IgD-negative memory B cell (primary cell): ENCODE measurements at regions not wholly inside any gene's neighbourhood (a gene's known extent, or its start where the extent isn't known, plus 50 kb on each side); places are given as distances from the start of the nearest gene placed in this dataset.

Source experiments
- H3K27ac Mint-ChIP-seq, 3 donors: one replicate each; pipeline ENCODE4 v1.8.0; 2020 to 2022; ENCODE audit warnings: mild to moderate bottlenecking in 3 of 3, mixed read lengths in 3 of 3, moderate library complexity in 1 of 3
- H3K27me3 Mint-ChIP-seq: one replicate; pipeline ENCODE4 v1.8.0; 2021; ENCODE audit warnings: mixed read lengths
- H3K36me3 Mint-ChIP-seq: one replicate; pipeline ENCODE4 v1.8.0; 2020; ENCODE audit warnings: mild to moderate bottlenecking, mixed read lengths
- H3K4me1 Mint-ChIP-seq, 3 donors: one replicate each; pipeline ENCODE4 v1.8.0; 2020 to 2022; ENCODE audit warnings: mixed read lengths in 3 of 3, mild to moderate bottlenecking in 1 of 3
- H3K4me3 Mint-ChIP-seq, 4 donors: one replicate each; pipeline ENCODE4 v1.8.0; 2020 to 2022; ENCODE audit warnings: mild to moderate bottlenecking in 4 of 4, mixed read lengths in 4 of 4, moderate library complexity in 3 of 4
- H3K9me3 Mint-ChIP-seq, 3 donors: one replicate each; pipeline ENCODE4 v1.8.0; 2020 to 2021; ENCODE audit warnings: mixed read lengths in 3 of 3, mild to moderate bottlenecking in 1 of 3

DNA sequence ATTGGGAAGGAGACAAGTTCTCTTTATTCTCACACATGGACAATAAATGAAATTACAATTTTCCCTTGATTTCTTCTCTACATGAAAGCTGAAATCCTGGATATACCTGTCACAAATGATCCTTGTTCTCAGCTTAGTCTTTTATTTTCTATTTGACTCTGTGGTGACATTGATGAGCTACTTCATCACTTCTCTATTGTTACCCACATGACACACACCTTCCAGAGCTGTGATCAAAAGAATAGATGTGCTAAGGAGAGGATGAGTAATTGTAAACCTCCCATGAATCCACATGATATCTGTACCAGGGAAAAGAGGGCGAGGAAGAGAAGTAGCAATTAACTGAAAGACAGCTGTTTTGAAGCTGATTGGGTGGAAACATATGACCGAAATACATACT is 102.0 kb downstream of the CAVIN4 start:
- Mint-ChIP-seq H3K9me3 (peaks cover 0 to 2% (median 0%) of the 10 kb centered on the region in 3 donors), H3K4me1 (no peaks in the 10 kb centered on the region), H3K36me3 (no peaks in the 10 kb centered on the region), H3K4me3 (no peak overlapping the region), H3K27me3 (peaks cover 2% of the 10 kb centered on the region), H3K27ac (no peak overlapping the region)

GRCh38 chr9:100686420-100686819 is 108.5 kb downstream of the CAVIN4 start:
- H3K9me3 Mint-ChIP-seq: peaks cover 0 to 2% (median 0%) of the 10 kb centered on the region in 3 donors
- no peaks in the 10 kb centered on the region for H3K4me1 Mint-ChIP-seq
- H3K36me3 Mint-ChIP-seq: no peaks in the 10 kb centered on the region
- peaks cover 10% of the 10 kb centered on the region for H3K27me3 Mint-ChIP-seq
- no peak overlapping the region for H3K4me3 Mint-ChIP-seq
- no peak overlapping the region for H3K27ac Mint-ChIP-seq

DNA sequence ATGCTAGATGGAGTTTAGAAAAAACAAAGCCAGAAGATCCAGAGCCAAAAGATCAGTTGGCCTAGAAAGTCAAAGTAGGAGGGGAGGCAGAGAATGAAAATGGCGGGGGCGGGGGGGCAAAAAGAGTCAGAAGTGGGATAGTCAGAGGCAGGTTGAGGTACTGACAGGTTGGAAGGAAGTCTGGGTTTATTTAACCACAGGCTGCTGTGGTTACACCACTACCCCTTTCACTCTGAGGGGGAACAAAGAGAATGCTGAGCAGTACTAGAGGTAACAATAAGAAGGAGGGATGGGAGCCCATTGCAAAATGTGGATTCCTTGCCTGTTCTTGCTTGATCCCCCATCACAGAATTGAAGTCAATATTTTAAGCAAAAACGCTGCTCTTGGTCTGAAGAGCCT is 111.8 kb downstream of the CAVIN4 start:
- Mint-ChIP-seq H3K4me1 (no peaks in the 10 kb centered on the region), H3K36me3 (no peaks in the 10 kb centered on the region), H3K4me3 (no peak overlapping the region), H3K27ac (no peak overlapping the region), H3K27me3 (peaks cover 10% of the 10 kb centered on the region), H3K9me3 (peaks cover 0 to 2% (median 0%) of the 10 kb centered on the region in 3 donors)

DNA sequence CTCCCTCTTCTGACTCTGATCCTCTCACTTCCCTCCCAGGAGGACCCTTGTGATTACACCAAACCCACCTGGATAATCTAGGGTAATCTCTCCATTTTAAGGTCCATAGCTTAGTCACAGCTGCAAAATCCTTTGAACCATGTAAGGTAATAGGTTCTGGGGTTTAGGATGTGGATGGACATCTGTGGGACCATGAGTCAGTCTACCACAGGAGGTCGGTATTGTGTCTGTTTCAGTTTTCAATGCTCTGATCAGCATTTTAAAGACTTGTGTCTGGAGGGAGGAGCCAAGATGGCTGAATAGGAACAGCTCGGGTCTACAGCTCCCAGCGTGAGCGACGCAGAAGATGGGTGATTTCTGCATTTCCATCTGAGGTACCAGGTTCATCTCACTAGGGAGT is 112.6 kb downstream of the CAVIN4 start:
- peaks cover 0 to 2% (median 0%) of the 10 kb centered on the region in 3 donors for H3K9me3 Mint-ChIP-seq
- H3K4me3 Mint-ChIP-seq: no peak overlapping the region
- H3K27me3 Mint-ChIP-seq: peaks cover 10% of the 10 kb centered on the region
- no peaks in the 10 kb centered on the region for H3K36me3 Mint-ChIP-seq
- no peaks in the 10 kb centered on the region for H3K4me1 Mint-ChIP-seq
- H3K27ac Mint-ChIP-seq: peak overlapping the region in 1 of 3 donors; percentile 93

DNA sequence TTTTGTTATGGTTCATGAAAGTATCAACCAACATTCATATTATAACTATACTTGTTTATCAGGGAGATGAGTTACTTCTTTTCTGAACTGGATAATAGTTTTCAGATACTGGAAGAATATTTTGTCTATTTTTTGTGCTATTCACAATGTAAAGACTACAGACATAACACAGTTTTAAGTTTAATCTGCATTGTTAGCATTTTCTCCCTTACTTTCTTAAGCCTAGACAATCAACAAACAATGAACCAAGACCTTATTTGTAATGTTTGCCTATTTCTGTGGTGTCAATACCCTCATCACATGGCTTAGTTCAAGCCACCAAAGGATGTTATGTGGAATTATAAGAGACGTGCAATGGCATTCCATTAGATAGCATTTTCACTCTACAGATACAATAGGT is 119.5 kb downstream of the CAVIN4 start:
- H3K4me3 Mint-ChIP-seq: no peak overlapping the region
- no peak overlapping the region for H3K27ac Mint-ChIP-seq
- no peaks in the 10 kb centered on the region for H3K36me3 Mint-ChIP-seq
- no peaks in the 10 kb centered on the region for H3K27me3 Mint-ChIP-seq
- peaks cover 0 to 1% (median 0%) of the 10 kb centered on the region in 3 donors for H3K9me3 Mint-ChIP-seq
- no peaks in the 10 kb centered on the region for H3K4me1 Mint-ChIP-seq

GRCh38 chr9:100698945-100699344 is 121.1 kb downstream of the CAVIN4 start:
- Mint-ChIP-seq H3K27me3 (no peaks in the 10 kb centered on the region), H3K4me1 (no peaks in the 10 kb centered on the region), H3K4me3 (no peak overlapping the region), H3K27ac (no peak overlapping the region), H3K9me3 (peaks cover 0 to 1% (median 0%) of the 10 kb centered on the region in 3 donors), H3K36me3 (no peaks in the 10 kb centered on the region)

GRCh38 chr9:100699668-100700067 is 121.8 kb downstream of the CAVIN4 start:
- Mint-ChIP-seq H3K27ac (no peak overlapping the region), H3K4me1 (no peaks in the 10 kb centered on the region), H3K36me3 (no peaks in the 10 kb centered on the region)

GRCh38 chr9:100700689-100701318 is 122.9 kb downstream of the CAVIN4 start:
- no peak overlapping the region for H3K27ac Mint-ChIP-seq
- no peaks in the 10 kb centered on the region for H3K4me1 Mint-ChIP-seq
- H3K9me3 Mint-ChIP-seq: peaks cover 0 to 1% (median 0%) of the 10 kb centered on the region in 3 donors
- no peaks in the 10 kb centered on the region for H3K36me3 Mint-ChIP-seq
- no peaks in the 10 kb centered on the region for H3K27me3 Mint-ChIP-seq
- H3K4me3 Mint-ChIP-seq: no peak overlapping the region

More at GRCh38 chr9:100699668-100700067, 121.8 kb downstream of the CAVIN4 start:
- H3K27me3 Mint-ChIP-seq: no peaks in the 10 kb centered on the region
- no peak overlapping the region for H3K4me3 Mint-ChIP-seq
- H3K9me3 Mint-ChIP-seq: peaks cover 0 to 1% (median 0%) of the 10 kb centered on the region in 3 donors

DNA sequence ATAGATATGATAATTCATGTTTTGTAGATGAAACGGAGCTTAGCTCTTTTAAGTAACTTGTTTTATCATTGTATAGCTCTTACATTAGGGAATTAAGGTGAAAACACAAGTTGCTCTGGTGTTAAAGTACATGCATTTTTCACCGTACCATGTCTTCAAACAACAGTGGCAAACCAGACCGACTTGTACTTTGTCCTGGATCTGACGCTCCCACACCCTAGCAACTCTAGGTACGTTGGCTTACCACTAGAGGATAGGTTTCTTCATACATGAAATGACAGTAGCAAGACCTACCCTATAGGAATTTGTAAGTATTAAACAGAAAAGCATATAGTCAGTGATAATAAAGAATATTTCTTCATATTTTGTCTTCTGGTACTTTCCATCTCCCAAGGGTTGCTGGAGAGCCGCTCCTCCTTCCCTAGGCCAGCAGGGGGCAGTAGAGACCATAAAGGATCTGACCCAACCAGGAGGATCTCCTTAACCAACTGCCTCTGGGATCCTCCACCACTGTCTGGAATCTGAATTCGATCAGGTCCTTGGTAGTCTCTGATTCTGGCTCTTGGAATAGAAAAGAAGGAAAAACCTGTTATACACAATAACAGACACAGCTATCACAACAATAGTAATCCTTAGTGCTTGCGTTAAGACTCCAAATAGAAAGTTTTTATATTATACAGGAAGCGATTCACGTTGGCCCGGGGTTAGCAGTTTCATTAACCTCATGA is 136.7 kb downstream of the CAVIN4 start:
- Mint-ChIP-seq H3K27me3 (peaks cover under 1% of the 10 kb centered on the region), H3K9me3 (peaks cover 6 to 9% (median 9%) of the 10 kb centered on the region in 3 donors), H3K4me1 (no peaks in the 10 kb centered on the region), H3K27ac (no peak overlapping the region), H3K36me3 (peaks cover 3% of the 10 kb centered on the region), H3K4me3 (no peak overlapping the region)

DNA sequence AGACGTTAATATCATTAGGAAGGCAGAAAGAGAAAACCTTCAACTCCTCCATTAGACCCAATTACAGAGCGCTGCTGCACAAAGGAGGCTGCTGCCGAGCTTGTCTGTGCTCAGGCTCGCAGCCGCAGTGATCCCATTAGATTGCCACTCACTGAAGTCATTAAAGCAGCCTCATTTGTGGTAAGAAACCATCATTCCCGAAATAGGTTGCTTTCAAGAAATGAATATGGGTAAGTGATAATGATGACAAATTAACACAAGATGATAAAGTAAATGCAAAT is 137.2 kb downstream of the CAVIN4 start:
- H3K36me3 Mint-ChIP-seq: peaks cover 3% of the 10 kb centered on the region
- no peak overlapping the region for H3K4me3 Mint-ChIP-seq
- no peaks in the 10 kb centered on the region for H3K4me1 Mint-ChIP-seq
- peaks cover 3% of the 10 kb centered on the region for H3K27me3 Mint-ChIP-seq
- H3K9me3 Mint-ChIP-seq: peaks cover 6 to 11% (median 9%) of the 10 kb centered on the region in 3 donors
- H3K27ac Mint-ChIP-seq: no peak overlapping the region

DNA sequence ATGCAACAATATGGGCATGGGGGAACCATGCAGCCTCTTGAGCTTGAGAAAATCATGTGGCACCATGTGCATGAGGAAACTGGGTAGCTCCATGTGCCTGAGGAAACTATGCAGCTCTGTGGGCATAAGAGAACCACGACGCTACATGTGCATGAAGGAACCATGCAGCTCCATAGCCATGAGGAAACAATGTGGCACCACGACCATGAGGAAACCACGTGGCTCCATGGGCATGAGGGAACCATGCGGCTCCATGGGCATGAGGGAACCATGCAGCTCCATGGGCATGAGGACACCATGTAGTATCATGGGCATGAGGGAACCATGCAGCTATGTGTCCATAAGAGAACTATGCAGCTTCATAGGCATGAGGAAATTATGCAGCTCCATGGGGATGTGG is 140.8 kb downstream of the CAVIN4 start:
- Mint-ChIP-seq H3K36me3 (no peaks in the 10 kb centered on the region), H3K4me3 (no peak overlapping the region), H3K27ac (no peak overlapping the region), H3K27me3 (peaks cover 4% of the 10 kb centered on the region), H3K4me1 (no peaks in the 10 kb centered on the region), H3K9me3 (peaks cover 0 to 6% (median 2%) of the 10 kb centered on the region in 3 donors)

GRCh38 chr9:100720922-100721321 is 143.0 kb downstream of the CAVIN4 start:
- no peaks in the 10 kb centered on the region for H3K4me1 Mint-ChIP-seq
- no peak overlapping the region for H3K4me3 Mint-ChIP-seq
- H3K27me3 Mint-ChIP-seq: peaks cover 4% of the 10 kb centered on the region
- no peak overlapping the region for H3K27ac Mint-ChIP-seq
- no peaks in the 10 kb centered on the region for H3K36me3 Mint-ChIP-seq
- peaks cover 0 to 3% (median 2%) of the 10 kb centered on the region in 3 donors for H3K9me3 Mint-ChIP-seq

DNA sequence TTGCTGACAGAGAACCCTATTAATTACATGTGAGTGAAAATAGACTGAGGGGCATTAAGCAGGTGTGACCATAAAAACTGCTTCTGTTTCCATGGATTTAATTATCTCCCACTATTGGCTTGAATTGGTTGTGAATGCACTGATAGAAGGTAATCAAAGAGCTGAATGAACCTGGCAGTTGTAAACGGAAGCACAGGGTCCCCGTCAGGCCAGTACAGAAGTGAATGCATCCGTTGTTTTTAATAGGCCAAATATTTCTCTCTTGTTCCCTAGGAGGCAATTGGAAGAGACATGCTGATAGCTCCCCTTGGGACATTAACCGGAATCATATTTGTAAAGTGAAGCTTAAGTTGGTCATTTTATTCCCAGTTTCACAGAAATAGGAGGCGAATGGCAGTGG is 147.0 kb downstream of the CAVIN4 start:
- H3K36me3 Mint-ChIP-seq: no peaks in the 10 kb centered on the region
- H3K9me3 Mint-ChIP-seq: no peaks in the 10 kb centered on the region
- H3K27me3 Mint-ChIP-seq: peaks cover 1% of the 10 kb centered on the region
- no peak overlapping the region for H3K4me3 Mint-ChIP-seq
- H3K27ac Mint-ChIP-seq: no peak overlapping the region
- no peaks in the 10 kb centered on the region for H3K4me1 Mint-ChIP-seq

DNA sequence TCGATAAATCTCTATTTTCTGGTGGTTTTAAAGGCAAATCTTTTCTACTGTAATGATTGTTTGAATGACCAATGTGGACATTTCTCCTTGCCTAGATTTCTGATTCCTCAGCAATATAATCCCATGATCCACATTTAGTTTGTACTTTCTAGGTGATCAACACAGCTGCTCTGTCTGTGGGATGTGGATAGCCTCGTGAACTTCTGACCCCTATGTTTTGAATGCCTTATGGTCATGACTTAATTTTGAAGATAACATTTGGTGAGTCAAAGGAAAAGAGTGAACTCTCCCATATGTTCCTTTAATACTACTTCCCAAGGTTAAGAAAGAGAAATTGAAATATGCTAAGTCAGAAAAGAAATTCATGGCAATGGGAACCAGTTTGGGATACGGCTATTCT is 147.5 kb downstream of the CAVIN4 start:
- H3K9me3 Mint-ChIP-seq: no peaks in the 10 kb centered on the region
- H3K27ac Mint-ChIP-seq: no peak overlapping the region
- peaks cover 1% of the 10 kb centered on the region for H3K27me3 Mint-ChIP-seq
- no peaks in the 10 kb centered on the region for H3K36me3 Mint-ChIP-seq
- H3K4me3 Mint-ChIP-seq: no peak overlapping the region
- H3K4me1 Mint-ChIP-seq: no peaks in the 10 kb centered on the region

GRCh38 chr9:100729336-100729895 is 151.5 kb downstream of the CAVIN4 start:
- no peak overlapping the region for H3K27ac Mint-ChIP-seq
- no peaks in the 10 kb centered on the region for H3K4me1 Mint-ChIP-seq
- peaks cover 1 to 2% (median 1%) of the 10 kb centered on the region in 3 donors for H3K9me3 Mint-ChIP-seq
- no peaks in the 10 kb centered on the region for H3K36me3 Mint-ChIP-seq
- no peaks in the 10 kb centered on the region for H3K27me3 Mint-ChIP-seq
- no peak overlapping the region for H3K4me3 Mint-ChIP-seq

GRCh38 chr9:100730086-100730485 is 152.2 kb downstream of the CAVIN4 start:
- no peaks in the 10 kb centered on the region for H3K4me1 Mint-ChIP-seq
- peaks cover 2 to 6% (median 5%) of the 10 kb centered on the region in 3 donors for H3K9me3 Mint-ChIP-seq
- H3K27ac Mint-ChIP-seq: no peak overlapping the region
- H3K4me3 Mint-ChIP-seq: no peak overlapping the region
- no peaks in the 10 kb centered on the region for H3K27me3 Mint-ChIP-seq
- no peaks in the 10 kb centered on the region for H3K36me3 Mint-ChIP-seq
